HG03139 (cell line): ENCODE measurements at regions not wholly inside any gene's neighbourhood (a gene's known extent, or its start where the extent isn't known, plus 50 kb on each side); places are given as distances from the start of the nearest gene placed in this dataset.

Experiments used
- ATAC-seq: cut with Tn5 transposase; IDR thresholded peaks from one replicate; pipeline ENCODE4 v1.9.1; 2021; ENCODE audit not compliant: unreplicated experiment

DNA sequence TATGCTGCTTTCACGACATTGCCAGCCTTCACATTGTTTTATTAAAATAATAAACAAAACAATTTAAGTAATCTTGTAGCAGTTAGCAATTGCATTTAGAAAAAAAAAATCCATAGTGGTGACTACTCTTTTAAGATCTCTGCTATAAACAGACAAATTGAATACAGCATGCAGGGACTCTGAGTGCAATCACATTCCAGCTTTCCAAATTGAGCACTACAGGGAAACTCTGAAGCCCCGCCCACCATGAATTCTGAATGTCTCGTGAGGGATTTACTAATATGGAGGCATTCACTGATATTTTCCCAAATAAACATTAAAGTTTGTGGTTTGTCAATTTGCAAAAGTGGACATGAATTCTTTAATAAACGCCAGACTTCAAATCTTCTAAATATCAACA, 698.8 kb downstream of the LIG4 start:
- no peak for ATAC-seq

GRCh38 chr13:107512551-107512950, 702.8 kb downstream of the LIG4 start:
- ATAC-seq: no peak

DNA sequence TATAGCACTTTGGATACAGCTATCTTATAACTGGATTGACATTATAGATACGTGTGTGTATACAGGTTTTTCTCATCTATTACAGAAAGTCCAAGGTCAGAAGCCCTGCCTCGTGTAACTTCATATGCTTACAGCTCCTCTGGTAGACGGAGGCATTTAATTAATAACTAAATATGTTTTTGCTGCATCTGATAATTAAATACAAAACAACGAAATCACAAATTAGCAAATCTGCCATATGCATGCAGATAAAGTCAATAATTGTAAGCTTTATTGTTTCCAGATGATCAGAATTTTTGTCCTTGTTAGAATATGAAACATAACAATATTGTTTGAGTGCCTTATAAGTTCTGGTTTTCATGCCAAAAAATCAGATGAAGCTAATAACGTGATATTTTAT, 717.7 kb downstream of the LIG4 start:
- ATAC-seq: no peak

GRCh38 chr13:107493266-107493665, 722.1 kb downstream of the LIG4 start:
- no peak for ATAC-seq

DNA sequence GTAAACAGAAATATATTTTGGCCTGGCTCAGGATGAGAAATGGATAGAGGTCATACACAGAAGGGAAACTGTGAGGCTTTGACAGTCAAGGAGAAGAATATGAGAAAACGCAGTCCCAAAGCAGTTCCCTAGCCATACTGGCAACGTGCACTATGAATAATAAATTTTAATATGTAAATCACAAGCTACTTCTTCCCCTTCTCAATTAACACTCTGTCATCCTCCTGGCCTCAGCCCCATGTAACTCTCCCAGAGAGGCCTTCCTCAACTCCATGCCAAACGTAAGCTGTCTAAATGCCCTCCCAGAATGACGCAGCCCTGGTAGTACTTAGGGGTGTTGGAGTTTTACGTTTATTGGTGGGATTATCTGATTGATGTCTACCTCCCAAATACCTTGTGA, 732.6 kb downstream of the LIG4 start:
- ATAC-seq: no peak

DNA sequence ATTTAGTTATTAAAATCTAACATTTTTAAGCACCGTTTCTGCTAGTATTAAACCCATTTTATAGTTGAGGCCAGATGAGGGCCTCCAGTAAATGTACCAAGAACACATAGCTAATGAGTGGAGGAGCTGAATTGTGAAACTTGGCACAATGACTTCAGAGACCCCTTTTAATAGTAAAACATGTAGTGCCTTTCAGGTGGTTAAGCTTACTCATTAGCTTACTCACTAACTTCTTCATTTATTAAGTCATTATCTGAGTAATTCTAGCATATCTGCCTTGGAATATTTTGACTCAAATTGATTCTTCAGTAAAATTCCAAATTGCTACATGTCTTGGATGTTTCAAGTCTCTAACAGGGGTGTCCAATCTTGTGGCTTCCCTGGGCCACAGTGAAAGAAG, 735.2 kb downstream of the LIG4 start:
- ATAC-seq: no peak

GRCh38 chr13:107477772-107478379, 737.5 kb downstream of the LIG4 start:
- ATAC-seq: no peak

GRCh38 chr13:107475753-107476453, 739.4 kb downstream of the LIG4 start:
- ATAC-seq: no peak

- ATAC-seq: no peak
Measured at GRCh38 chr13:107473253-107473652, 742.1 kb downstream of the LIG4 start.

DNA sequence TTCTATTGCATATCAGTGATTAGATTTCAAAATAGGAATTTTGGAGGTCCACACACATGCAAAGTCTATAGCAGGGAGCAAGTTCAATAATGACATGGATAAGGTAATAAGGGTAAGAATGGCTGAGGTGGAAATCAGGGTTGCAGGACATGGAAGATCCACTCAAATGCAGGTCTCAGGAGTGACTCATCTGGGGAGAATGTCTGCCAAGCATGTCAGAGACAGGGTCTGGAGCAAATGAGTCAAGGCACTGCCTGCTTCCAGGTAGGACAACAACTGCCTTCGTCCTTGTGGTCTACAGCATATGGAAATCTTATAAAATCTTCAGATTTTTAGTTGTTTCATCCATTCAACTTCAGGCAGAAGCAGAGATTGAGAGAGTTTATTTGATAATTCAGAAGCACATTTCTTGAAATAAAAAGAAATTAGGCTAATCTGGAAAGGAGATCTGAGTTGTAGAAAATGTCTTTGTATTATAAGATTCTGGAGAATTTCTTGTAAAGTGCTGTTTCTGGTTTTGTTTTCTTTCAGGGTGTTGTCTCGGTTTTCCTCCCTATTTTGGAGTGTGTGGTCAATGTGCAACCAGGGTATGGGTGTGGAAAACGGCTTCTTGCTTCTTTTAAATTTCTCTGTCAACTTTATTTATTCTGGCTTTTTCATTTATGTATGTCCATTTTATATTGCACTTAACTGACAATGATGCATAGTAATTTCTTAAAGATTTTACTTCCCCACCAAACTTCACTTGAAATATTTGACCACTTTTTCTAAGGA, 748.8 kb downstream of the LIG4 start:
- no peak for ATAC-seq

- no peak for ATAC-seq
Measured at GRCh38 chr13:107462501-107462900, 752.8 kb downstream of the LIG4 start.

DNA sequence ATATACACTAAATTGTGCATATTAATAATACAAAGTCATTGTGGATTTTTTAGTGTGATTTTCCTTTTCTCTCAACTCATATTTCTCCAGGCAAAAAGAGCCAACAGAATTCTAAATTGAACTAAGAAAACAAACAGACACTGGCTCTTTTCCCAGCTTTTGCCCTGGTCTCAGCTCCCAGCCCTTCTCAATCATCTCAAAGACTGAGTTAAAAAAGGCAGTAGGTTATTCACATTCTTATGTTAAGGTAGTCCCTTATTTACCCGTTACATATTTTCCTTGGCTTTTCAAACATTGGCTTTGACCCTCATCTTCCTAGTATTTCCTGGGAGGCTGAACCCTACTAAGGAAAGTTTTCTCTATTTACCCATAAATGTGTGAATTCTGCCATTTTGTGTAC, 753.6 kb downstream of the LIG4 start:
- no peak for ATAC-seq

DNA sequence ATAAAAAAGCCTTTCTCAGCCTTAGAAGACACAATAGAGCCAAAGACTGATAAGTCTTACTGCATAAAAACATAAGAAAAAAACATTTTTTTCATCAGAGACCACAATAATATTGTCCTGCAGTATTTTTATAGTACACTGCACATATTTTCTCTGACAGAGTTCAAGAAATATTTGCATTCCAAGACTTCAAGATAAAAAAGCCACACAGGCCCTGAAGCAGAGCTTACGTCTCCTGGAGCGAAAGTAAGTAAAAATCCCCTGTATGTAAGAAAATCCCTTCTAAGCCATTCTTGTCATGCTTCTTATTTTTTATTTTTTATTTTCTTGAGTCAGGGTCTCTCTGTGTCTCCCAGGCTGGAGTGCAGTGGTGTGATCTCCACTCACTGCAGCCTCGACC, 755.9 kb downstream of the LIG4 start:
- ATAC-seq: no peak

GRCh38 chr13:107458269-107458668, 757.1 kb downstream of the LIG4 start:
- ATAC-seq: no peak

DNA sequence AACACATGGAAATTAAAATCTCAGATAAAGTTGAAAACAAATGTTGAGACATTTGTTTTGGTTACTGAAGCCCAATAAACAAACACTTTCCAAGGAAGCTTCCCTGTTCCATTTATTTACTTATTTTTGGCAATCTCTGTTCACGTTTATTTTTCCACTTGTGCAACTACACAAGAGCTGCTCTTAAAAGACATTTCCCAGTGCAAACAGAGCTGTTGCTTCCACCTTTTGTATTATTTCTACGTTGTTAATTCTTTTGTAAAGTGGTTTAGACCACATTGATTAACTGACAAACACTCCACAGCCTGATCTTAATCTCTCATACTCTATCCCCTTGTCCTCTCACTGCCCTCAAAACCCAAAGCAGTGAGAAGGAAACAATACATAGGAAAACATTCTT, 757.6 kb downstream of the LIG4 start:
- no peak for ATAC-seq

GRCh38 chr13:107456431-107456830, 758.9 kb downstream of the LIG4 start:
- no peak for ATAC-seq

- no peak for ATAC-seq
Measured at GRCh38 chr13:107452833-107453232, 762.5 kb downstream of the LIG4 start.

GRCh38 chr13:107450931-107451330, 764.4 kb downstream of the LIG4 start:
- no peak for ATAC-seq

GRCh38 chr13:107450431-107450830, 764.9 kb downstream of the LIG4 start:
- ATAC-seq: no peak

DNA sequence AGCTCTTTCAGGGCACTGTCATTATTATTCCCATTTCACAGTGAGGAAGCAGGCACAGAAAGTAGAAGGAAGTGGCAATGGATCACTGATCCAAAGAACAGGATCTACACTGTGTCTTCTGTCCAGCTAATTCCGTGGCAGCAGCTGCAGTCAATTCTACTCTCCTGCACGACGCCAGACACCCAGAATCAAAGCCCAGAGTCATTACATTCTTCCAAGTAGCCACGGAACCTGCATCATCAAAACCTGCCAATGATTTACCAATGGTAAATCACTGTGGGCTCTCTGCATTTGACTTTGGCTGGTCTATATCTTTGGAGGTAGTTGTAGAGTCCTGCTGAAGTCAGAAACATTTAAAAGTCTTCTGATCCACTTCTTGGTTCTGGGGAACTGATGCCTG, 767.7 kb downstream of the LIG4 start:
- no peak for ATAC-seq

DNA sequence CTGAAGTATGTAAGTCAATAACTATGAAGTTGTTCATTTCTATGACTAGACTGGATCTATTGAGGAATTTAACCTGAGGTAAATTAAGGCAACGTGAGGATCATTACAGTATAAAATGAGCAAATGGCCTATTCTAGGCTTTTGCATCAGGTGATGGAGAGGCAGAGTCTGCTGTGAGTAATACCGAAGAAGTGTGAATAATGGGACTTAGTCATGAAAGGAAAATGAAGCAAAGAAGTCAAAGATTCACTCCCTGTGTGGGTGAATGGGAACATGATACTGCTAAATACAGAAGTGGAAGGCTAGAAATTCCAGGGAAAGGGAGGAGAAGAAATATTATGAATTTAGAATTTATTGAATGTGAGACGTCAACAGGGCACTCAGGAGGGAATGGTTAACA, 774.1 kb downstream of the LIG4 start:
- ATAC-seq: no peak

DNA sequence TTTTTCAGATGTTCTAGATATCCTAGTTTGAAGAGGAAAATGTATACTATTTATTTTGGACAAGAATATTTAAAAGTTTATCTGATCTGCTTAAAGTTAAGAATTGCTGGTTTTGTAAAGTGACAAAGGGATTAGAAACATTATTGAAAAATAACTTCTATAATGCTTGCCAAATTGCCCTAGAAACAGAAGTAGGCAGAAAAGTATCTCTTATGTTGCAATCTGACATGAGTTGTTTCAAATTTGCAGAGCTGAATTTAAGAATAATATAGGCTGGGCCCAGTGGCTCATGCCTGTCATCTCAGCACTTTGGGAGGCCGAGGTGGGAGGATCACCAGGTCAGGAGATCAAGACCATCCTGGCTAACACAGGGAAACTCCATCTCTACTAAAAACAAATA, 777.1 kb downstream of the LIG4 start:
- no peak for ATAC-seq
